Lung (tissue), 11 donors: ENCODE measurements at regions not wholly inside any gene's neighbourhood (a gene's known extent, or its start where the extent isn't known, plus 50 kb on each side); places are given as distances from the start of the nearest gene placed in this dataset.

ENCODE experiments used
- ATAC-seq: fragments of 200-7000 bp; cut with Tn5 transposase; one replicate; pipeline ENCODE4 v1.9.1; 2020; ENCODE audit warnings: moderate number of reproducible peaks; ENCODE audit not compliant: insufficient read depth, low FRiP score
- DNase-seq, 3 donors: peaks; one replicate each; pipeline ENCODE4 v3.0.0-alpha.2; 2013 to 2017
- H3K27ac ChIP-seq, 2 donors: one replicate each; pipeline ENCODE4 v1.5.1; 2013; ENCODE audit warnings: mild to moderate bottlenecking in 2 of 2, moderate library complexity in 2 of 2, control low read depth in 1 of 2, inconsistent platforms in 1 of 2, low read depth in 1 of 2, low read length in 1 of 2
- H3K27me3 ChIP-seq, 3 donors: one replicate each; pipeline ENCODE4 v1.5.1; 2013; ENCODE audit warnings: low read length in 2 of 3; ENCODE audit not compliant: control insufficient read depth in 3 of 3, insufficient read depth in 3 of 3
- H3K36me3 ChIP-seq, 4 donors: one replicate each; pipeline ENCODE4 v1.5.1; 2013; ENCODE audit warnings: low read length in 4 of 4, mild to moderate bottlenecking in 1 of 4, moderate library complexity in 1 of 4; ENCODE audit not compliant: control insufficient read depth in 4 of 4, insufficient read depth in 4 of 4
- H3K4me1 ChIP-seq, 5 donors: one replicate each; pipeline ENCODE4 v1.5.1; 2013; ENCODE audit warnings: low read length in 5 of 5, mild to moderate bottlenecking in 2 of 5, moderate library complexity in 1 of 5; ENCODE audit not compliant: control insufficient read depth in 5 of 5, insufficient read depth in 5 of 5
- H3K4me3 ChIP-seq: one replicate; pipeline ENCODE4 v1.5.1; 2013; ENCODE audit warnings: mild to moderate bottlenecking, control low read depth, moderate library complexity
- H3K9ac ChIP-seq, 2 donors: one replicate each; pipeline ENCODE4 v1.5.1; 2013; ENCODE audit warnings: low read length in 2 of 2, control low read depth in 1 of 2; ENCODE audit not compliant: insufficient read depth in 1 of 2
- H3K9me3 ChIP-seq, 4 donors: one replicate each; pipeline ENCODE4 v1.5.1; 2013; ENCODE audit warnings: low read length in 3 of 4, mild to moderate bottlenecking in 1 of 4, moderate library complexity in 1 of 4; ENCODE audit not compliant: control insufficient read depth in 4 of 4, insufficient read depth in 3 of 4
- CTCF ChIP-seq: IDR thresholded peaks from 2 replicates; pipeline ENCODE4 v1.5.1; 2012; ENCODE audit warnings: mild to moderate bottlenecking; ENCODE audit errors: control extremely low read depth, extremely low read depth
- WGBS, 2 donors: extraction: QIAGEN DNeasy Blood & Tissue Kit; methylation state at CpG; one replicate each; pipeline ENCODE4 v1.1.7; 2013; 5-methylcytosine and 5-hydroxymethylcytosine counted together
- donor health status: control.
- donor health status: control.
- donor health status: Bipolar disorder and iron deficiency.
- donor health status: healthy.
- donor health status: DM: yes; HTN: yes; CAD: no.

DNA sequence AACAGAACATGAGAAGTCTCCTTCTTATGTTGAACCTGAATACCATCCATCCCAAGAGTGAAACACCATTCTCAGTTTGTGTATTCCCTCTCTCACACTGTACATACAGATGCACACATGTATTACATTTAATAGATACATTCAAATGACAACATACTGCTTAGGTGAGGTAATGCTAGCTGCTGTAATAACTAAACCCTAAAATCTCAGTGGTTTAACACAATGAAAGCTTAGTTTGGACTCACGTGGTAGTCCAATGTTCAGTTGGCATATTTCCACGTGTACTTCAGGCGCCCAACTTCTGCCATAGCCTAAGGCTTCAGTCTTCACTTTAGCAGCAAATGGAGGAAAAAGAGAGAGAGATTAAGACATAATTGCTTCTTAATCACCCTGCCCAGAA, 351.1 kb upstream of the PMFBP1 start:
- ATAC-seq (no peak), DNase-seq (no peak)
- TF ChIP-seq CTCF = no peak
- Histone ChIP-seq H3K9me3 (peaks cover 0 to 8% (median under 1%) of the 10 kb centered on the region in 4 donors), H3K36me3 (peaks cover 0 to 2% (median 0%) of the 10 kb centered on the region in 4 donors), H3K4me3 (no peak overlapping the region), H3K27ac (no peak overlapping the region), H3K9ac (no peak overlapping the region), H3K27me3 (no peaks in the 10 kb centered on the region), H3K4me1 (no peaks in the 10 kb centered on the region)
- WGBS, 2 donors = 94 to 96% methylated on average over 3 of the region's 3 CpGs

- Histone ChIP-seq H3K4me1 (no peaks in the 10 kb centered on the region), H3K4me3 (no peak overlapping the region), H3K27ac (no peak overlapping the region), H3K27me3 (no peaks in the 10 kb centered on the region), H3K9ac (no peak overlapping the region), H3K9me3 (peaks cover 0 to 4% (median 0%) of the 10 kb centered on the region in 4 donors), H3K36me3 (no peaks in the 10 kb centered on the region)
- ATAC-seq (no peak), DNase-seq (no peak)
- WGBS, 2 donors = 93 to 100% methylated on average over 2 of the region's 2 CpGs
- no peak for TF ChIP-seq CTCF
Observed at GRCh38 chr16:72517154-72517553, 345.2 kb upstream of the PMFBP1 start.

DNA sequence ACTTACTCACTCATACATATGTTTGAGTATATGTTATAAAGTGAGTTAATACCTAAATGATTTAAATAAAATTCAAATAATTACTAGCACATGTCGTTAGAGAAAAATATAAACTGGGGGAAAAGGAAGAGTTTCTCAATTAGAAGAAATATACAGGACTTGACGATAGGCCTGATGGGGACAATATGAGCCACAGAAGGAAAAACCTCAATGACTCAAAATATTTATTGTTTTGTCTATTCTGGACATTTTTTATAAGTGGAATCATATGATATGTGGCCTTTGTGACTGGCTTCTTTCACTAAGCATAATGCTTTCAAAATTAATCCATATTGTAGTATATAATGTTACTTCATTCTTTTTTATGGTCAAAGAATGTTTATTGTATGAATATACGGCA, 339.2 kb upstream of the PMFBP1 start:
- WGBS, 2 donors = 91 to 94% methylated on average over 3 of the region's 3 CpGs
- H3K4me3 ChIP-seq = no peak overlapping the region
- ATAC-seq = no peak

More for the DNA sequence above, 339.2 kb upstream of the PMFBP1 start:
- H3K4me1 ChIP-seq = no peaks in the 10 kb centered on the region
- no peaks in the 10 kb centered on the region for H3K36me3 ChIP-seq
- H3K9ac ChIP-seq = no peak overlapping the region
- TF ChIP-seq CTCF = no peak
- no peak overlapping the region for H3K27ac ChIP-seq
- H3K9me3 ChIP-seq = peaks cover 0 to 4% (median 0%) of the 10 kb centered on the region in 4 donors
- no peak for DNase-seq
- no peaks in the 10 kb centered on the region for H3K27me3 ChIP-seq
